Skeletal muscle satellite cell (primary cell): ENCODE measurements at regions not wholly inside any gene's neighbourhood (a gene's known extent, or its start where the extent isn't known, plus 50 kb on each side); places are given as distances from the start of the nearest gene placed in this dataset.
"Not testable (repeated sequence)": the region's sequence is repeated elsewhere in the genome, so short reads cannot be mapped to it uniquely, and the experiment has no call there.

Experiments
- H3K27me3 ChIP-seq: 2 replicates; pipeline ENCODE4 v1.7.0; 2013; ENCODE audit warnings: low read length; ENCODE audit not compliant: control insufficient read depth, insufficient read depth
- H3K36me3 ChIP-seq: 2 replicates; pipeline ENCODE4 v1.7.0; 2013; ENCODE audit warnings: mild to moderate bottlenecking, control low read depth, low read length; ENCODE audit not compliant: insufficient read depth
- H3K4me1 ChIP-seq: 2 replicates; pipeline ENCODE4 v1.7.0; 2013; ENCODE audit warnings: low read length; ENCODE audit not compliant: control insufficient read depth, insufficient read depth
- H3K4me2 ChIP-seq: 2 replicates; pipeline ENCODE4 v1.7.0; 2013; ENCODE audit warnings: mild to moderate bottlenecking, low read length
- H3K4me3 ChIP-seq: 2 replicates; pipeline ENCODE4 v1.7.0; 2013; ENCODE audit warnings: low read length
- H3K9ac ChIP-seq: 2 replicates; pipeline ENCODE4 v1.7.0; 2013; ENCODE audit warnings: mild to moderate bottlenecking, low read depth, low read length, moderate library complexity
- H3K9me3 ChIP-seq: replicated peaks from 2 replicates; pipeline ENCODE4 v1.7.0; 2013; ENCODE audit warnings: mild to moderate bottlenecking, control low read depth, low read length

GRCh38 chr3:144879701-144880100 is 908.1 kb downstream of the DIPK2A start:
- Histone ChIP-seq H3K9ac (no peak overlapping the region), H3K9me3 (no peaks in the 10 kb centered on the region), H3K4me2 (no peak overlapping the region), H3K4me3 (no peak overlapping the region), H3K36me3 (no peaks in the 10 kb centered on the region), H3K4me1 (no peaks in the 10 kb centered on the region), H3K27me3 (no peaks in the 10 kb centered on the region)

GRCh38 chr3:144893980-144894379 is 922.4 kb downstream of the DIPK2A start:
- Histone ChIP-seq H3K9me3 (no peaks in the 10 kb centered on the region), H3K4me3 (no peak overlapping the region), H3K4me2 (no peak overlapping the region)

GRCh38 chr3:144894576-144894975 is 923.0 kb downstream of the DIPK2A start:
- Histone ChIP-seq H3K9ac (no peak overlapping the region), H3K4me2 (no peak overlapping the region), H3K4me3 (no peak overlapping the region), H3K27me3 (no peaks in the 10 kb centered on the region), H3K9me3 (no peaks in the 10 kb centered on the region), H3K36me3 (no peaks in the 10 kb centered on the region), H3K4me1 (no peaks in the 10 kb centered on the region)

More at GRCh38 chr3:144893980-144894379, 922.4 kb downstream of the DIPK2A start:
- H3K4me1 ChIP-seq: no peaks in the 10 kb centered on the region
- no peaks in the 10 kb centered on the region for H3K36me3 ChIP-seq
- H3K9ac ChIP-seq: no peak overlapping the region
- H3K27me3 ChIP-seq: no peaks in the 10 kb centered on the region

GRCh38 chr3:144900366-144900765 is 928.7 kb downstream of the DIPK2A start:
- H3K4me1 ChIP-seq: no peaks in the 10 kb centered on the region
- no peaks in the 10 kb centered on the region for H3K27me3 ChIP-seq
- H3K36me3 ChIP-seq: no peaks in the 10 kb centered on the region
- H3K9me3 ChIP-seq: no peaks in the 10 kb centered on the region
- H3K4me3 ChIP-seq: no peak overlapping the region
- H3K9ac ChIP-seq: no peak overlapping the region
- H3K4me2 ChIP-seq: no peak overlapping the region

GRCh38 chr3:144907581-144907980 is 936.0 kb downstream of the DIPK2A start:
- not testable (repeated sequence) for H3K4me1 ChIP-seq, H3K9me3 ChIP-seq, H3K27me3 ChIP-seq, H3K4me3 ChIP-seq, H3K9ac ChIP-seq, H3K4me2 ChIP-seq, H3K36me3 ChIP-seq

GRCh38 chr3:144912968-144913367 is 941.3 kb downstream of the DIPK2A start:
- Histone ChIP-seq H3K9ac (no peak overlapping the region), H3K4me2 (no peak overlapping the region), H3K4me1 (no peaks in the 10 kb centered on the region), H3K27me3 (no peaks in the 10 kb centered on the region), H3K36me3 (no peaks in the 10 kb centered on the region), H3K4me3 (no peak overlapping the region), H3K9me3 (no peaks in the 10 kb centered on the region)

GRCh38 chr3:144915202-144915601 is 943.6 kb downstream of the DIPK2A start:
- Histone ChIP-seq H3K9ac (no peak overlapping the region), H3K4me1 (no peaks in the 10 kb centered on the region), H3K36me3 (no peaks in the 10 kb centered on the region), H3K9me3 (no peaks in the 10 kb centered on the region), H3K4me3 (no peak overlapping the region), H3K27me3 (no peaks in the 10 kb centered on the region), H3K4me2 (no peak overlapping the region)

- Histone ChIP-seq H3K4me2 (no peak overlapping the region), H3K4me3 (no peak overlapping the region), H3K4me1 (no peaks in the 10 kb centered on the region), H3K27me3 (no peaks in the 10 kb centered on the region), H3K36me3 (no peaks in the 10 kb centered on the region), H3K9me3 (no peaks in the 10 kb centered on the region), H3K9ac (no peak overlapping the region)
These were observed 950.1 kb downstream of the DIPK2A start for GRCh38 chr3:144921710-144922109.

- Histone ChIP-seq H3K4me1 (no peaks in the 10 kb centered on the region), H3K4me3 (no peak overlapping the region), H3K9me3 (no peaks in the 10 kb centered on the region), H3K4me2 (no peak overlapping the region), H3K36me3 (no peaks in the 10 kb centered on the region), H3K9ac (no peak overlapping the region), H3K27me3 (no peaks in the 10 kb centered on the region)
These were observed 951.6 kb downstream of the DIPK2A start for GRCh38 chr3:144923046-144923775.

GRCh38 chr3:144930431-144930830 is 958.8 kb downstream of the DIPK2A start:
- Histone ChIP-seq H3K9ac (no peak overlapping the region), H3K36me3 (no peaks in the 10 kb centered on the region), H3K4me1 (no peaks in the 10 kb centered on the region), H3K27me3 (no peaks in the 10 kb centered on the region), H3K9me3 (no peaks in the 10 kb centered on the region), H3K4me2 (no peak overlapping the region), H3K4me3 (no peak overlapping the region)

GRCh38 chr3:144931590-144931989 is 960.0 kb downstream of the DIPK2A start:
- no peaks in the 10 kb centered on the region for H3K36me3 ChIP-seq
- H3K27me3 ChIP-seq: no peaks in the 10 kb centered on the region
- H3K4me2 ChIP-seq: no peak overlapping the region
- no peaks in the 10 kb centered on the region for H3K4me1 ChIP-seq
- no peak overlapping the region for H3K9ac ChIP-seq
- no peaks in the 10 kb centered on the region for H3K9me3 ChIP-seq
- no peak overlapping the region for H3K4me3 ChIP-seq

GRCh38 chr3:144942093-144942837 is 970.6 kb downstream of the DIPK2A start:
- no peak overlapping the region for H3K4me2 ChIP-seq
- H3K36me3 ChIP-seq: no peaks in the 10 kb centered on the region
- no peak overlapping the region for H3K4me3 ChIP-seq
- no peaks in the 10 kb centered on the region for H3K27me3 ChIP-seq
- no peak overlapping the region for H3K9ac ChIP-seq
- no peaks in the 10 kb centered on the region for H3K4me1 ChIP-seq
- H3K9me3 ChIP-seq: no peaks in the 10 kb centered on the region
